B cell (primary cell): ENCODE measurements at regions not wholly inside any gene's neighbourhood (a gene's known extent, or its start where the extent isn't known, plus 50 kb on each side); places are given as distances from the start of the nearest gene placed in this dataset.

ENCODE experiments used
- ATAC-seq: fragments of 200-7000 bp; cut with Tn5 transposase; one replicate; pipeline ENCODE4 v1.10.0; 2021; ENCODE audit warnings: low read depth, mild to moderate bottlenecking, moderate number of reproducible peaks, moderate library complexity
- CTCF ChIA-PET: fragments of 350-600 bp; sonication (Branson Sonifier 250); formaldehyde crosslinking; loops from one replicate; lab custom pipeline; 2021; ENCODE audit warnings: antibody characterized with exemption, inconsistent platforms; lab: Charles Lee
- POLR2A ChIA-PET: fragments of 350-600 bp; sonication (Branson Sonifier 250); formaldehyde crosslinking; loops from one replicate; lab custom pipeline; 2021; ENCODE audit warnings: antibody characterized with exemption; lab: Charles Lee
- DNase-seq: peaks from one replicate; pipeline ENCODE4 v3.0.0; 2013
- H2AFZ ChIP-seq: 2 replicates; pipeline ENCODE4 v1.6.1; 2012; ENCODE audit warnings: mild to moderate bottlenecking, low read depth, low read length; ENCODE audit not compliant: insufficient read depth, poor library complexity, severe bottlenecking
- H3K27ac ChIP-seq, 2 donors: 1 replicate in 1 of 2; 2 replicates in 1 of 2; pipeline ENCODE4 v1.5.1; 2012 to 2013; ENCODE audit warnings: low read length in 2 of 2, mild to moderate bottlenecking in 2 of 2, moderate library complexity in 1 of 2
- H3K27me3 ChIP-seq, 4 experiments: fragments of 200-600 bp in 1 of 4; sonication (generic) in 1 of 4; replicated peaks in 1 of 4; 1 replicate in 2 of 4; 2 replicates in 2 of 4; pipeline versions ENCODE4 v1.6.1 to v1.7.0; 2013 to 2016; ENCODE audit warnings: low read length in 3 of 4, mild to moderate bottlenecking in 2 of 4, mixed read lengths in 1 of 4, moderate library complexity in 1 of 4; ENCODE audit not compliant: insufficient read depth in 4 of 4, control insufficient read depth in 3 of 4; ENCODE audit errors: control extremely low read depth in 1 of 4
- H3K36me3 ChIP-seq, 2 experiments: replicated peaks in 1 of 2; 1 replicate in 1 of 2; 2 replicates in 1 of 2; pipeline versions ENCODE4 v1.6.1 to v1.7.1; 2013; ENCODE audit warnings: low read length in 1 of 2; ENCODE audit not compliant: insufficient read depth in 2 of 2, control insufficient read depth in 1 of 2; ENCODE audit errors: control extremely low read depth in 1 of 2, extremely low read depth in 1 of 2
- H3K4me1 ChIP-seq, 2 donors: fragments of 200-600 bp in 1 of 2; sonication (generic) in 1 of 2; 1 replicate in 1 of 2; 2 replicates in 1 of 2; pipeline versions ENCODE4 v1.5.1 to v1.6.1; 2013 to 2017; ENCODE audit warnings: low read length in 2 of 2; ENCODE audit not compliant: control insufficient read depth in 2 of 2, insufficient read depth in 2 of 2
- H3K4me2 ChIP-seq: replicated peaks from 2 replicates; pipeline ENCODE3; 2012; ENCODE audit warnings: mild to moderate bottlenecking, low read depth, low read length; ENCODE audit not compliant: poor library complexity, severe bottlenecking
- H3K4me3 ChIP-seq, 5 experiments: fragments of 200-600 bp in 1 of 5; sonication (generic) in 1 of 5; 1 replicate in 3 of 5; 2 replicates in 2 of 5; pipeline versions ENCODE4 v1.5.1 to v1.7.0; 2011 to 2016; ENCODE audit warnings: low read length in 4 of 5, mild to moderate bottlenecking in 4 of 5, low read depth in 2 of 5, control low read depth in 1 of 5, moderate library complexity in 1 of 5; ENCODE audit not compliant: insufficient read depth in 1 of 5; ENCODE audit errors: control extremely low read depth in 1 of 5, extremely low read depth in 1 of 5
- H3K79me2 ChIP-seq: fragments of 200-600 bp; sonication (generic); one replicate; pipeline ENCODE4 v1.6.0; 2016; ENCODE audit warnings: low read length; ENCODE audit not compliant: control insufficient read depth, insufficient read depth
- H3K9ac ChIP-seq: fragments of 200-600 bp; sonication (generic); 2 replicates; pipeline ENCODE4 v1.6.1; 2017; ENCODE audit warnings: mild to moderate bottlenecking, low read length, moderate library complexity
- H3K9me3 ChIP-seq, 3 donors: one replicate each; pipeline versions ENCODE4 v1.6.1 to v1.7.1; 2013; ENCODE audit warnings: low read length in 2 of 3; ENCODE audit not compliant: control insufficient read depth in 2 of 3, insufficient read depth in 1 of 3; ENCODE audit errors: control extremely low read depth in 1 of 3
- H4K20me1 ChIP-seq: 2 replicates; pipeline ENCODE4 v1.6.0; 2012; ENCODE audit warnings: mild to moderate bottlenecking, low read length; ENCODE audit not compliant: insufficient read depth, control insufficient read depth, poor library complexity, severe bottlenecking
- H3K27ac Mint-ChIP-seq: one replicate; pipeline ENCODE4 v1.8.0; 2021; ENCODE audit warnings: mixed read lengths
- H3K27me3 Mint-ChIP-seq: one replicate; pipeline ENCODE4 v1.8.0; 2021; ENCODE audit warnings: mixed read lengths
- H3K4me1 Mint-ChIP-seq: one replicate; pipeline ENCODE4 v1.8.0; 2021; ENCODE audit warnings: mixed read lengths
- H3K4me3 Mint-ChIP-seq: one replicate; pipeline ENCODE4 v1.8.0; 2021; ENCODE audit warnings: mixed read lengths
- H3K9me3 Mint-ChIP-seq: one replicate; pipeline ENCODE4 v1.8.0; 2022; ENCODE audit warnings: mixed read lengths; ENCODE audit not compliant: insufficient read depth
- EZH2 ChIP-seq: IDR thresholded peaks from 2 replicates; pipeline ENCODE4 v1.6.1; 2012; ENCODE audit warnings: borderline replicate concordance, low read depth, mild to moderate bottlenecking, moderate library complexity, low read length; ENCODE audit not compliant: insufficient read depth, poor library complexity, severe bottlenecking
- WGBS: methylation state at CpG from one replicate; pipeline ENCODE4 v1.1.5; 2013; ENCODE audit warnings: missing lambda C conversion rate; ENCODE audit not compliant: insufficient coverage; 5-methylcytosine and 5-hydroxymethylcytosine counted together
- intact Hi-C: fragments of 100-400 bp; cut with micrococcal nuclease; formaldehyde crosslinking; loops from one replicate; pipeline ENCODE4 v1.10.0; 2022
- TF ChIP-seq, protein P1 (sequence below): fragments of 200-600 bp; IDR thresholded peaks from one replicate; pipeline ENCODE4 v1.8.0; 2022; ENCODE audit warnings: antibody characterized with exemption, mild to moderate bottlenecking

GRCh38 chr6:104325341-104326172, 534.2 kb downstream of the HACE1 start:
- Histone ChIP-seq H3K36me3 (no peaks in the 10 kb centered on the region), H3K4me1 (no peaks in the 10 kb centered on the region), H3K27ac (no peak overlapping the region), H2AFZ (no peak overlapping the region), H3K9me3 (no peaks in the 10 kb centered on the region), H3K27me3 (no peaks in the 10 kb centered on the region), H3K4me3 (no peak overlapping the region), H3K79me2 (no peaks in the 10 kb centered on the region), H3K4me2 (no peak overlapping the region), H3K9ac (no peak overlapping the region), H4K20me1 (no peaks in the 10 kb centered on the region)
- WGBS: 3% methylated on average over 3 of the region's 9 CpGs
- H3K9me3 Mint-ChIP-seq: no peaks in the 10 kb centered on the region
- H3K4me3 Mint-ChIP-seq: no peak overlapping the region
- ChIA-PET CTCF (no interaction called here), POLR2A (no interaction called here)
- no peaks in the 10 kb centered on the region for H3K4me1 Mint-ChIP-seq
- DNase-seq (no peak), ATAC-seq (no peak)
- intact Hi-C loops: no loop called here
- no peak overlapping the region for H3K27ac Mint-ChIP-seq
- no peaks in the 10 kb centered on the region for H3K27me3 Mint-ChIP-seq
- TF ChIP-seq, protein P1, sequence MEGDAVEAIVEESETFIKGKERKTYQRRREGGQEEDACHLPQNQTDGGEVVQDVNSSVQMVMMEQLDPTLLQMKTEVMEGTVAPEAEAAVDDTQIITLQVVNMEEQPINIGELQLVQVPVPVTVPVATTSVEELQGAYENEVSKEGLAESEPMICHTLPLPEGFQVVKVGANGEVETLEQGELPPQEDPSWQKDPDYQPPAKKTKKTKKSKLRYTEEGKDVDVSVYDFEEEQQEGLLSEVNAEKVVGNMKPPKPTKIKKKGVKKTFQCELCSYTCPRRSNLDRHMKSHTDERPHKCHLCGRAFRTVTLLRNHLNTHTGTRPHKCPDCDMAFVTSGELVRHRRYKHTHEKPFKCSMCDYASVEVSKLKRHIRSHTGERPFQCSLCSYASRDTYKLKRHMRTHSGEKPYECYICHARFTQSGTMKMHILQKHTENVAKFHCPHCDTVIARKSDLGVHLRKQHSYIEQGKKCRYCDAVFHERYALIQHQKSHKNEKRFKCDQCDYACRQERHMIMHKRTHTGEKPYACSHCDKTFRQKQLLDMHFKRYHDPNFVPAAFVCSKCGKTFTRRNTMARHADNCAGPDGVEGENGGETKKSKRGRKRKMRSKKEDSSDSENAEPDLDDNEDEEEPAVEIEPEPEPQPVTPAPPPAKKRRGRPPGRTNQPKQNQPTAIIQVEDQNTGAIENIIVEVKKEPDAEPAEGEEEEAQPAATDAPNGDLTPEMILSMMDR: peak; percentile 32
- TF ChIP-seq EZH2: no peak

- no peaks in the 10 kb centered on the region for H3K27me3 Mint-ChIP-seq
- intact Hi-C loops: no loop called here
- Histone ChIP-seq H3K27ac (no peak overlapping the region), H3K36me3 (no peaks in the 10 kb centered on the region), H3K9me3 (no peaks in the 10 kb centered on the region), H3K79me2 (no peaks in the 10 kb centered on the region), H3K4me2 (no peak overlapping the region), H3K4me1 (no peaks in the 10 kb centered on the region), H4K20me1 (no peaks in the 10 kb centered on the region), H2AFZ (no peak overlapping the region), H3K27me3 (no peaks in the 10 kb centered on the region), H3K4me3 (no peak overlapping the region), H3K9ac (no peak overlapping the region)
- DNase-seq: no peak
- no CpG with 5 or more reads among the region's 1 CpG for WGBS
- POLR2A ChIA-PET: no interaction called here
- H3K4me1 Mint-ChIP-seq: no peaks in the 10 kb centered on the region
- no peaks in the 10 kb centered on the region for H3K9me3 Mint-ChIP-seq
- TF ChIP-seq EZH2: no peak
- TF ChIP-seq, protein P1: no peak
- no peak overlapping the region for H3K4me3 Mint-ChIP-seq
- no peak overlapping the region for H3K27ac Mint-ChIP-seq
- no peak for ATAC-seq
- CTCF ChIA-PET: no interaction called here
Measured at GRCh38 chr6:104324301-104324700, 535.4 kb downstream of the HACE1 start.
